GM23248 (cell line): ENCODE measurements at regions not wholly inside any gene's neighbourhood (a gene's known extent, or its start where the extent isn't known, plus 50 kb on each side); places are given as distances from the start of the nearest gene placed in this dataset.
"Not testable (repeated sequence)": the region's sequence is repeated elsewhere in the genome, so short reads cannot be mapped to it uniquely, and the experiment has no call there.

Experiments
- DNase-seq: peaks from one replicate; pipeline ENCODE4 v3.0.0-alpha.2; 2015
- H2AFZ ChIP-seq: fragments of 200-600 bp; sonication (generic); 2 replicates; pipeline ENCODE4 v1.6.1; 2016; ENCODE audit warnings: antibody characterized with exemption
- H3F3A ChIP-seq: fragments of 200-600 bp; sonication (generic); 2 replicates; pipeline ENCODE4 v1.6.1; 2016; ENCODE audit warnings: mild to moderate bottlenecking, antibody characterized with exemption, mixed run types; ENCODE audit not compliant: insufficient read depth
- H3K27ac ChIP-seq: fragments of 200-600 bp; sonication (generic); 2 replicates; pipeline ENCODE4 v1.5.1; 2016; ENCODE audit warnings: mild to moderate bottlenecking
- H3K27me3 ChIP-seq: fragments of 200-600 bp; sonication (generic); replicated peaks from 2 replicates; pipeline ENCODE4 v1.6.1; 2016; ENCODE audit warnings: mild to moderate bottlenecking; ENCODE audit not compliant: insufficient read depth
- H3K36me3 ChIP-seq: fragments of 200-600 bp; sonication (generic); 2 replicates; pipeline ENCODE4 v1.6.1; 2016; ENCODE audit warnings: low read depth, mild to moderate bottlenecking
- H3K4me1 ChIP-seq: fragments of 200-600 bp; sonication (generic); 2 replicates; pipeline ENCODE4 v1.6.1; 2016; ENCODE audit warnings: mild to moderate bottlenecking; ENCODE audit not compliant: insufficient read depth
- H3K4me2 ChIP-seq: fragments of 200-600 bp; sonication (generic); one replicate; pipeline ENCODE4 v1.6.1; 2016; ENCODE audit warnings: mild to moderate bottlenecking; ENCODE audit not compliant: unreplicated experiment
- H3K4me3 ChIP-seq: fragments of 200-600 bp; sonication (generic); 2 replicates; pipeline ENCODE4 v1.5.1; 2016; ENCODE audit warnings: mild to moderate bottlenecking
- H3K79me2 ChIP-seq: fragments of 200-600 bp; sonication (generic); 2 replicates; pipeline ENCODE4 v1.6.1; 2016; ENCODE audit warnings: mild to moderate bottlenecking; ENCODE audit not compliant: insufficient read depth
- H3K9ac ChIP-seq: fragments of 200-600 bp; sonication (generic); 2 replicates; pipeline ENCODE4 v1.6.1; 2016; ENCODE audit warnings: mild to moderate bottlenecking
- H3K9me2 ChIP-seq: fragments of 200-600 bp; sonication (generic); 2 replicates; pipeline ENCODE4 v1.6.1; 2016; ENCODE audit warnings: mixed run types, mild to moderate bottlenecking, moderate library complexity; ENCODE audit not compliant: insufficient read depth
- H3K9me3 ChIP-seq: fragments of 200-600 bp; sonication (generic); one replicate; pipeline ENCODE4 v1.6.1; 2017; ENCODE audit warnings: low read depth
- H4K20me1 ChIP-seq: fragments of 200-600 bp; sonication (generic); 2 replicates; pipeline ENCODE4 v1.6.0; 2016; ENCODE audit not compliant: insufficient read depth
- EZH2 ChIP-seq: fragments of 200-600 bp; sonication (generic); IDR thresholded peaks from 2 replicates; pipeline ENCODE4 v1.6.1; 2018; ENCODE audit warnings: antibody characterized with exemption, mild to moderate bottlenecking; ENCODE audit not compliant: insufficient read depth, poor library complexity, severe bottlenecking
- EZH2phosphoT487 ChIP-seq: fragments of 200-600 bp; sonication (generic); IDR thresholded peaks from 2 replicates; pipeline ENCODE4 v1.6.1; 2018; ENCODE audit warnings: antibody characterized with exemption, moderate library complexity, mild to moderate bottlenecking, low read depth; ENCODE audit not compliant: insufficient read depth
- WGBS, 2 experiments: methylation state at CpG; one replicate each; pipeline ENCODE4 v1.1.6; 2015 to 2017; ENCODE audit warnings: low lambda C conversion rate in 2 of 2, low coverage in 1 of 2; ENCODE audit errors: missing lambda C conversion rate in 2 of 2; 5-methylcytosine and 5-hydroxymethylcytosine counted together
- in situ Hi-C: fragments of 300-500 bp; cut with MboI; formaldehyde crosslinking; loops from 2 replicates; pipeline ENCODE4 v1.15.0; 2020

DNA sequence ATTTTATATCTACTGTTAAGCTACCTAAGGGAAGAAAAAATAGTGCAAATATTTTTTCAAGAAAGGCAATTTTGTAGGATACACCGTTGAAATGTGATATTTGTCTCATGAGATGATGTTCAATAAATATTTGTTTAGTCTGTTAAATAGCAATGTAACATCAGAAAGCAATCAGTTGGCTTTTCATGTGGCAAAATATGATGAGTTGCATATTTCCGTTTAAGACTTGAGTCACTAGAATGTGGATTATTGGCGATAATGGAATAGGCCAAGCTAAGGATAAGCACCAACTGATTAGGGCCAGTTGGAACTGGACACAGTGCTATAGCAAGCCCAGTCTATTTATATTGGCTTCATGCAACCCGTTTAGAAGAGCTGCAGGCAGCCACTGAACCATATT lies 250.4 kb upstream of the SLC16A7 start:
- Histone ChIP-seq H3K4me2 (no peak overlapping the region), H3K27ac (no peak overlapping the region), H2AFZ (no peak overlapping the region), H3K79me2 (no peaks in the 10 kb centered on the region), H3K9me3 (no peaks in the 10 kb centered on the region), H3K27me3 (no peaks in the 10 kb centered on the region), H3K4me3 (no peak overlapping the region), H3K4me1 (no peaks in the 10 kb centered on the region), H3K9me2 (no peaks in the 10 kb centered on the region), H3K36me3 (no peaks in the 10 kb centered on the region), H4K20me1 (no peaks in the 10 kb centered on the region), H3F3A (no peaks in the 10 kb centered on the region), H3K9ac (no peak overlapping the region)
- in situ Hi-C loops = no loop called here
- no peak for DNase-seq
- 18 to 25% methylated on average over 4 of the region's 4 CpGs for WGBS, 2 experiments
- TF ChIP-seq EZH2 (no peak), EZH2phosphoT487 (no peak)

- in situ Hi-C loops = no loop called here
- Histone ChIP-seq H3K9me3 (no peaks in the 10 kb centered on the region), H3K4me3 (no peak overlapping the region), H3K9ac (no peak overlapping the region), H3K27ac (no peak overlapping the region), H3K4me1 (no peaks in the 10 kb centered on the region), H3K36me3 (no peaks in the 10 kb centered on the region), H3K79me2 (no peaks in the 10 kb centered on the region), H3K4me2 (no peak overlapping the region), H2AFZ (no peak overlapping the region), H4K20me1 (no peaks in the 10 kb centered on the region), H3F3A (no peaks in the 10 kb centered on the region), H3K9me2 (no peaks in the 10 kb centered on the region), H3K27me3 (no peaks in the 10 kb centered on the region)
- 33 to 49% methylated on average over 1 of the region's 1 CpG for WGBS, 2 experiments
- DNase-seq = no peak
- TF ChIP-seq EZH2phosphoT487 (no peak), EZH2 (no peak)
Observed at GRCh38 chr12:59344224-59344623, 251.6 kb upstream of the SLC16A7 start.

GRCh38 chr12:59329462-59329861 lies 266.4 kb upstream of the SLC16A7 start:
- H3K4me1 ChIP-seq = no peaks in the 10 kb centered on the region
- H3K9me3 ChIP-seq = no peaks in the 10 kb centered on the region
- in situ Hi-C loops = no loop called here
- H3K27ac ChIP-seq = no peak overlapping the region
- H3K9ac ChIP-seq = no peak overlapping the region
- H2AFZ ChIP-seq = no peak overlapping the region
- no peaks in the 10 kb centered on the region for H3F3A ChIP-seq
- no peaks in the 10 kb centered on the region for H4K20me1 ChIP-seq
- H3K4me3 ChIP-seq = no peak overlapping the region
- 39 to 41% methylated on average over 2 of the region's 2 CpGs for WGBS, 2 experiments
- no peak overlapping the region for H3K4me2 ChIP-seq
- DNase-seq = no peak
- no peak for TF ChIP-seq EZH2phosphoT487
- no peak for TF ChIP-seq EZH2
- H3K27me3 ChIP-seq = no peaks in the 10 kb centered on the region
- no peaks in the 10 kb centered on the region for H3K9me2 ChIP-seq
- no peaks in the 10 kb centered on the region for H3K79me2 ChIP-seq
- no peaks in the 10 kb centered on the region for H3K36me3 ChIP-seq

- H4K20me1 ChIP-seq, H3K79me2 ChIP-seq, H3K9me2 ChIP-seq, H3K36me3 ChIP-seq, H3K27ac ChIP-seq, in situ Hi-C loops, H3K27me3 ChIP-seq, DNase-seq, H2AFZ ChIP-seq, H3K4me1 ChIP-seq, H3K4me2 ChIP-seq, H3K4me3 ChIP-seq, H3K9me3 ChIP-seq, H3F3A ChIP-seq, H3K9ac ChIP-seq: not testable (repeated sequence)
- 67 to 70% methylated on average over 15 of the region's 15 CpGs for WGBS, 2 experiments
Observed at GRCh38 chr12:59328395-59329075, 267.3 kb upstream of the SLC16A7 start.

DNA sequence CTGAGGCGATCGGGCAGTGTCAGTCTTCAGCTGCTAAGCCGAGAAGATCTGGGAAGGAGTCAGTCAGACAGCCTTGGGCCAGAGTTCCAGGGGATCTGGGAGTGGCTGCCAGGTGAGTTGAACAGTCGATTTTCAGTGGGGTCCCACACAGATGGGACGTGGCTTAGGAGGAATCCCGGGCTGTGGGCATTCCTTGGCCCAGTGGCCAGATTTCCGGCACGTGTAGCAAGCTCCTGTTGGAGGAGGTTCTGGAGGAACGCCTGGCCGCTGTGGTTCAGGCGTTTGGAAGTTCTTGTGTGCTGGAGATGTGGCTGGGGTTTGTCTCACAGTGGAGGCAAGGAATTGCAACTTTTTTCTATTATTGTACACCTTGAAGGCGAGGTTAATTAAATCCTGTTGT lies 269.4 kb upstream of the SLC16A7 start:
- H4K20me1 ChIP-seq, H2AFZ ChIP-seq, H3K27ac ChIP-seq, H3K36me3 ChIP-seq, H3K4me1 ChIP-seq, H3K4me2 ChIP-seq, H3K9ac ChIP-seq, DNase-seq, H3K27me3 ChIP-seq, H3K9me3 ChIP-seq, H3K9me2 ChIP-seq, H3K4me3 ChIP-seq, H3F3A ChIP-seq, H3K79me2 ChIP-seq, in situ Hi-C loops: not testable (repeated sequence)
- 56 to 64% methylated on average over 12 of the region's 12 CpGs for WGBS, 2 experiments
